Dermis microvascular lymphatic vessel endothelial cell (primary cell): ENCODE measurements at regions not wholly inside any gene's neighbourhood (a gene's known extent, or its start where the extent isn't known, plus 50 kb on each side); places are given as distances from the start of the nearest gene placed in this dataset.

Source experiments
- DNase-seq, 2 donors: peaks; one replicate each; pipeline versions ENCODE4 v3.0.0 to v3.0.0-alpha.2; 2010; ENCODE audit warnings: low read depth in 2 of 2

DNA sequence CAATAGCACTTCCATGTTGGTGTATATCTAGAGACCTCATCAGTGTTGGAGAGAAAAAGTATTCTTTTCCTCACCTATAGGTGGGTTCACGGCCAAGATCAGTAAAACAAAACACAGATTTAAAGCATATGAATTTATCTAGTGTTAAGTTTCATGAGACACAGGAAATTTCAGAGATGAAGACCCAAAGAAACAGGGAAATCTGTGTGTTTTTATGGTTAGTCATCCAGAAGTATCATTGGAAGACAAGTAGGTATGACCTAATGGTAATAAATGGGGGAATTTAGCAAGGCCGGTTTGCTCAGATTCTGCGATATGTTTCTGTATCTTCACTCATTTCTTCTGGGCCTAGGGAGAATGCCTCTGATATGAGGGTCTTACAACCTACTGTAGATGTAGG lies 419.6 kb upstream of the MARCKS start:
- no peak for DNase-seq

DNA sequence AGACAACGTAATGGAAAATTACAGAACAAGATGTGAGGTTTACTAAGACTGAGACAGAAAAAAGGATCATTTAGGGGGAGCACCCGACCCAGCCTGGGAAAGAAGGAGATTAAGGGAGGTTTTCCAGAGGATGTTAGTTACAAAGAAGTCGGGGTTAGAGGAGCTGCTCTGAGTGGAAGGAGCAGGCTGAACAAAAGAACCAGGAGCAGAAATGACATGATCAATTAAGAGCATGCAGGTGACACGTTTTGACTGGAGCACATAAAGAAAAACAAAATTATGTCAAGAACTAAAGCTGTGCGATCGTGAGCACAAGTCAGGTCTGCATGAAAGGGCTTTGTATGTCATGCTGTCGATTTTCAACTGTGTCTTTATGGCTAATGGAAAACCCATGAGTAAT lies 417.3 kb upstream of the MARCKS start:
- DNase-seq, result no peak

DNA sequence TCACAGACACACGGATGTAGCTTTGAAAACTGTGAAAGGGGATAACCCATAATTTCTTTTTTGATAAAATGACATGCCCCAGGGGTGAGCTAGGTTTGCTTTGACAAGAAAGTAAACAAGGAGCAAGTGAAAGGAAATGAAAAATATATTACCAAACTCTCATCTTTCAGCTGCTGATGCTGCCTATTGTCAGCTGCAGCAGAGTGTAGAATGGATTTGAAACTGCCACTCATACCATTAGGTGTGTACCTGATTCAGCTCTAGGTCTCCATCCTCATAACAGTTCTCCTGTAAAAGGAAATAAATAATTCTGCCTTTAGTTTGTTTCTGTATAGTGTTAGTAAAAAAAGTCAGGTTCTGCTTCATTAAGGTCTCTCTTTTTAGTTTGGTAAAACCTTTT lies 415.1 kb upstream of the MARCKS start:
- DNase-seq, result no peak

DNA sequence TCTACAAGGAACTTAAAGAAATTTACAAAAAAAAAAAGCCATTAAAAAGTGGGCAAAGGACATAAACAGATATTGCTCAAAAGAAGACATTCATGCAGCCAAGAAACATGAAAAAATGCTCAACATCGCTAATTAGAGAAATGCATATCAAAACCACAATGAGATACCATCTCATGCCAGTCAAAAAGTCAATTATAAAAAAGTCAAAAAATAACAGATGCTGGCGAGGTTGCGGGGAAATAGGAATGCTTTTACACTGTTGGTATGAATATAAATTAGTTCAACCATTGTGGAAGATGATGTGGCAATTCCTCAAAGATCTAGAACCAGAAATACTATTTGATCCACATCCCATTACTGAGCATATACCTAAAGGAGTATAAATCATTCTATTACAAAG lies 411.9 kb upstream of the MARCKS start:
- DNase-seq, result no peak

DNA sequence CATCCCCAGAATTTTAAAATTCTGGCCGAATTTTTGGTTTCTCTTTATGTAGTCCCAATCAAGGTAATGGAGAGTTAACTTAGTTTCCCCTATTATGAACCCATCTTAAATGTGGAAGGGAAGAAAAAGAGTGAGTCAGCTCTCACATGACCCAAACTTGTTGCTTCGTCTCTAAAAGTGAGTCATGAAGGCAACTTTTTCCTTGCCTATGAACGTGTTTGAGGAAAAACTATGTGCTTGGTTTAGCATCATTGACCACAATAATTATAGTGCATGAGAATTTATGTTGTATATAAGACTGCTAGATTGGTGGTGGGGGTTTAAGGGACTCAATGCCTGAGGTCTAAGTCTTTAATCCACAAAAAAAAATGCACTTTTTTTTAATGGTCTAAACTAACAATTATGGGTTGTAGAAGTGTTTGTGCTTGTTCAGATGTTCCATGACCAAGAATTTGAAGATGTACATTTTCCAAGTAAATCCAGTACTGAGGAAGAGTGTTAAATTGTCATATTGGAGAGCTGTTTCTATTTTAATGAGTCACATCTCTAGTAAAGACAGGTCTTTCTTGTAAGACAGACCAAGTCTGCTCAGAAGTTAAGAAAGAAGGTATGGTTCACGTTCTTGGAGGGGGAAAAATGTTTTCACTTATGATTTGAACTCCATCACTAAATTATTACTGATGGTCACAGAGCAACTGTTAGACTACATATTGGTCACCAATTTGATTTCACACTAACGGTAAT lies 409.9 kb upstream of the MARCKS start:
- peak in 1 of 2 donors; percentile 67 for DNase-seq

DNA sequence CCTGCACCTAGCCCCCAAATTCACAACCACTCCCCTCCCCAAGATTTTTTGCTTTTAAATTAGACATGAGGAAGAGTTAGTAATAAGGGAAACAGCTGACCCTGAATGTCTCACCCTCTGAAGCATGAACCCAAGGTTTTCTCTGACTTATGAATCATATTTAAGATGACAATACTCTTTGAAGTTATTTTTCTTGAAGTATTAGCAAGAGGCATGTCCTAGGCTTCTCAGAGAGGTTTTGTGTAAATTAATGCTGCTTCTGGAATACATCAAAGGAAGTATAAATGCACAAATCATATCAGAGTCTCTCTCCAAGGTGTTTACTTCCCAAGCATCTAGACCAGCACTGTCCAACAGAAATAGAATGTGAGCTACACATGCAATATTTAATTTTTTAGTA lies 408.1 kb upstream of the MARCKS start:
- peak in 1 of 2 donors; percentile 60 for DNase-seq

DNA sequence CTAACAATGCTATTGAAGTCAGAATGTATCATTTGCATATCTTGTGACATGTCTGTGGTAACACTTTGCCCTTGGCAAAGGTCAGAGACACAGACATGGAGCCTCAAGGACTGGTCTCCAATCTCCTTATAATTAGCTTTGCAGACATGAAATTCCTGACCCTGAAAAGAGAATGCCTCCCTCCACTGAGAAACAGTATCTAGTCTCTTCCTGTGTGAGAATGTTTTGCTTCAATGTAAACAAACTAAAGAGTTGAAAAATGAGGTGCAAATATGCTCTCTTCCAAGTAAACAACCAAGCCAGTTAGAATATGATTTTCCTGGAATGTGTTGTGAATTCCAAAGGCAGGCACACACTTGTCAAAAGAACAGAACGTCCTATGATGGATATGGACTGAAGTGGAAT lies 407.1 kb upstream of the MARCKS start:
- peak in 1 of 2 donors; percentile 15 for DNase-seq

DNA sequence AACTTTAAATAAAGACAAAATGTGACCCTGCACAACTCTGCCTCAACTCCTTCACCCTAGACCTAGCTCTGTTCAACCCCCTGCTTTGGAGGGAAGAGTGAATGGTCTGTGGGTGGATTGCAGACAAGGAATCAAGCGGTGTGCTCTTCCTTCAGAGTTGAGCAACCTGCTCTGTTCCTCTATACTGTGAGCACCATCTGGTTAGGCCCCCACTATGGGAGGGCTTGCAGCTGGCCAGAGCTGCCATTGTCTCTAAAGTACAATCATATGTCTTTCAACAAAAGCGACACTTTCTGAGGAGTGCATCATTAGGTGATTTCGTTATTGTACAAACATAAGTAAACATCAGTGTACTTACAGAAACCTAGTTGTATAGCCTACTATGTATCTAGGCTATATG lies 406.1 kb upstream of the MARCKS start:
- no peak for DNase-seq

DNA sequence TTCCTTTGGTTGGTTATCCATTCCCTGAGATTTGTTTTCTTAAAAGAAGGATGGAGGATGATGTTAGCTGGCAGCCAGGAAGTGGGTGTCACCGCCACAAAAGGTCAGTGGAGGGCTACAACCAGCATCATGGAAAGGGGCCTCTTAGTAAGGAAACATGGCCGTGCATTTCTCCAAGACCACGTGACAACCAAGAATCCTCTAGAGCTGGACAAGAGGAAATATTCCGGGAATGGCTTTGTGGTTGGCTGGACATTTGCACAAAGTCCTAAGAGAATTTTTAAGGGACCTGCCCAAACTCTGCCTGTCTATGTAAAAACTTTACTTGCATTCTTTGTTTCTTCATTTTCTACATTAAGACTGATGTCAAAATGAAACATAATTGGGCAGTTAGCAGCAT lies 399.9 kb upstream of the MARCKS start:
- DNase-seq, result peak in 1 of 2 donors; percentile 45

DNA sequence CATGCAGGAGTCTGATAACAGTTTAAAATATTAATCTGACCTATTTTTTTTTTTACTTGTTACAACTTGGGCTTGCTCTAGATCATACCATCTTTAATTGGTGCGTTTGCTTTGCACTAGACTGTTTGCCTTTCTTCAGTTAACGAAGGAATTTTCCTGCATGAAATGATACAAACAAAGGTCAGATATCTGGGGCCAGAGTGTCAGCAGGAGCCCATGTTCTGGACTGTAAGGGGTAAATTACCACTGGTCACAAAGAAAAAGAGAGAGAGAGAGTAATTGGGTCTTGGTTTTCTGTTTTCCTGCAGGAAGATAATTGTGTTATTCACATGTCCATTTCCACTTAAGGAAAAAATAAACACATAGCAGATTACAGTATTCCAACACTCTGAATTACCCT lies 399.4 kb upstream of the MARCKS start:
- DNase-seq, result no peak

DNA sequence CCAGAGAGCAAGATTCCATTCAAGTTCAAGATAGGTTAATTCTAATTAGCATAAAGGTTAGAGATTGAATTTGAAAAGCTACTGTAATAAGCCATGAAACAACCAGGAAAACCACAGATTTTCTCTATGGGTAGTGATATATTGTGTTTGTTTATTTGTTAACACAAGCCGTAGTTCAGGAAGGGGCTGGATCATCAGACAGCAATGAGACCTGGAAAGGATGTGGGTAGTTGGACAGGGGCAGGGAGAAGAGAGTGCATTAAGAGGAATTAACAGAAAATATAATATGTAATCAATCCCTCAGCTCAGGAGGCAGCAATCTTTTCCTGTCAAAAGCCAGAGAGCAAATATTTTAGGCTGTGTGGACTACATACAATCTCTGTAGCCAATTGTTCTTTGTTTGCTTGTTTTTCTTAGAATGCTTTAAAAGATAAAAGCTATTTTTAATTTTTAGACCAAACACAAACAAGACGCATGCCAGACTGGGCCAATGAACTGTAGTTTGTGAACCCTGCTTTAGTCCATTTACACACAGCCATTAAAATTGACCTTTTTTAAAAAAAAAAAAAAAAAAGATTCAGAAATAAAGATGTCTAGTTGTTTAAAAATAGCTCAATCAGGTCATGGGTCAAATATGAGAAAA lies 398.7 kb upstream of the MARCKS start:
- peak; percentile 67 to 72 for DNase-seq

DNA sequence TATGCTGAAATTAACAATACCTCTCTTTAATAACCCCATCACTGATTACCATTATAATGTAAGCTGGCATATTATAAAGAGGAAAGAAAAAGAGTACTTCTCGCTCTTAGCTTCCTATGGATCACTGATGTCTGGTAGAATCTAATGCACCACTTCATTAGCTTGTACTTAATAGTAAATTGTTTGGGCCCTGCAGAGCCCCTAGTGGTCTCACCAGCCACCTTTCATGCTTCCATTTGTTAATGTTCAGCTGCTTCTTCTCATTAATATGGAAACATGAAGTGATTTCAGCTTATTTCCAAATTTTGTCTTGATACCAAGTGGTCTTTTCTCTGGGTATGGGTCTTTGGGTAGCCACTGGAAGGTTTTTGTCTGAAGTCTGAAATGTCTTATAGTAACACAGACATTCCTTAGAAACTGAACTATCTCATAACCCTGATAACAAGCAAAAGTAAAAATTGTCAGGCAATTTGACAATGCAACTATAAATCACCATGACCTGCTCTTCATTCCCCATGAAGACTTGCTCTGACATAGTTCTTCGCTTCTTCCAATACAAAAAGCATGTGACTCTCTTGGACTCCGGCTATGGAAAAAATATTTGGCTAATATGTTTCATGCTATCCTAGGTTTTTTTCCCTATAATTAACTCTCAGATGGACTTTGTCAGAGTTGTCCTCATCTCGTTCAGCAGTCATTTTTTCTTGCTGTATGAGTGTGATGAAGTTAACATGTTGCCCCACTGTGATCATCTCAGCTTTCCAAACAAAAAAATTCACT lies 395.8 kb upstream of the MARCKS start:
- DNase-seq, result peak; percentile 12 to 35

DNA sequence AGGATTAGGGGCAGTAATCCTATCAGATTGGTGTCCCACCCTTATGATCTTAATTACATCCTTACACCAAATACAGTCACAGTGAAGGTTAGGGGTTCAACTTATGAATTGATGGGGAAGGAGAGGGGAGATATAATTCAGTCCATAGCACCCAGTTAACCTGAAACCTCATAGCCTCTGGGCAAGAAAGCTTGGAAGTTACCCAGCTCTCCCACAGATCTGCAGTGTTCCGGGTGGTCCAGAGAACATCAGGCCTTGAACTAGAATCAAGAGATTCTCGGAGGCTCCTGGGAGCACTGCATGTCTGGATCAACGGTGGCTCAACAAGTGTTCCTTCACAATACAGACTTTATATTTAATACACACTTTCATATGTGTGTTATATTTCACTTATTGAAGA lies 392.6 kb upstream of the MARCKS start:
- DNase-seq, result no peak

DNA sequence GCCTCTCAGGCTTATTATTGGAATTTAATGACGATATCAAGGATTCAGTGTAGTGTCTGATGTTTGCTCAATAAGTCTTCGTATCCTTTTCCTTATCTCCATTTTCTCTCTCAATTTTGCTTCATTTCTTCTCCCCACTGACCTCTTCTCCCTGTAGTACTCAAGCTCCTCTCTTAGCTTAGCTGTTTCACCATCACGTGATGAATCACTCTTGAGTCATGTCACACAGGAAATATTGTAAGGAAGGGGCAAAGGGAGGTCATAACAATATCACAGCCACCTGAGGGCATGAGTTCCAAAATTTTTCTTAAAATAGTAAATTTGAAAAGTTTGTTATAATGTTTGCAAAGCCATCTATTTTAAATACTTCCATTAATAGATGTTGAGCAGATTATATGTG lies 392.2 kb upstream of the MARCKS start:
- DNase-seq, result peak in 1 of 2 donors; percentile 44

DNA sequence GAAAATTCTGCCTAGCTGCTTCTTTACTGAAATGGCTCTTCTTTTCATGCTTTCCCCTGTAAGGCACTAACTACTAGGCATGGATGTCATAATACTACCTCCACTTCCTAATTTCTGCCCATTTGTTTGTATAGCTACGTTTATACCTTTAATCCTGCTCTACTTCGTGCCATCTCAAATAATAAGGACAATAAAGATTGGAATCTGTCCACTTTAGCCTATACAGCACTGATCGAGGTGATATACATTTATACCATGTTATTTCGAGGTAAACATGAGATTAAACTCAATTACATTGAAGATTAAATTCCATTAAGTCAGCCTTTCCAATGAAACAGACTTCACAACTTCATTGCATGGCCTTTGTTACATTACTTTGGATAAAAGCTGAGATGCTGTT lies 390.6 kb upstream of the MARCKS start:
- no peak for DNase-seq

DNA sequence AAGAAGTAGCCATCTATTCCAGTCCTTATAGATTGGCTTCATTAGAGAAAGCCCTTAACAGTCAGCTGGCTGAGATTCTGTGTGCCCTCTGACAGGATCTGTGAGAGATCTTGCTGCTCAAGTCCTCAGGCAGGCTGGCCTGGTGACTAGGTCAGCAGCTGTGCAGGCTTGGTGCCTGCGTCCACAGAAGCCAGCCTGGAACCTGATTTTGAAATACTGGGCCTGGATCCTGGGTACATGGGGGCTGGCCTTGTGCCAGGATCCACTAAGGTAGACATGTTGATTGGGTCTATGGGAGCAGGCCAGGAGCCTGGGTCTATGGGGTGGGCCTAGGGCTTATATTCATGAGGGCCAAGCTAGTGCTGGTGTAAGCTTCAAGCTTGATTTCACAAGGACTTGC lies 381.8 kb upstream of the MARCKS start:
- no peak for DNase-seq

DNA sequence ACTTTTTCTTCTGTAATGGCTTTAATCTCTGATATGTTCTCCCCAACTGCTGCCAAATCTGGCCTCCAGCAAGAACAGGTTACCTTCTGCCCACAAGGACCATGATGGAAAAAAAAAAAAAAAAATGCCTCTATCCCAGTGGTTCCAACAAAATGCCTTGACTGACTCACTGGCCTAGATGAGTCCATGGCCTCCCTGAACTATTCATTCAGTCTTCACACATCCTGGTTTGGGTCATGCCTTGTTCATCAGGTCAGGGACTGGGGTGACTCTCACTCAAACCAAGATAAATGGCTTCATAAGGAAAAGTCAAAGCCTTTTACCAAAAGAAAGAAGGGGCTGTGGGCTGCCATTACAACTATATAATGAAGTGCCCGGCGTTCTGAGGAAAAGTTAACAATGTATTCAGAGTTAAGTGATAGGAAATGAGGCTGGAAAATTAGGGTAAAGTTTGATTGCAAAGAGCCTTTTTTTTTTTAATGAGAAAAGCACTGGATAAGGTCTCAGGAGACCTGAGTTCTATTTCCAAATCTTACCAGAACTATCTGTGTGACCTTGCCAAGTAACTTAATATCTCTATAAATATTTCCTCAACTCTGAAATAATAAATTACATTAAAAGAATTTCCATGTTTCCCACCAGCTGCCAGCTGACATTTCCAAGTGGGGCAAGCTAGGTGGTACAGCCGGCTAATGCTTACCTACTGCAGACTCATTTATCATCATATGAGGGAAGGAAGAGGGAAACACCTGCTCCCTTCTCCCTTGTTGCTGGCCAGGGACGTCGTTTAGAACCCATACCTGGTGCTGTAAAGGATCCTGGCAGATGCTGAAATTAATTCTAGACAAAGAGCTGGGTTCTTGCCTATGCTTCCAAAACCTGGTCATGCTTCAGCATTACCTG lies 380.0 kb upstream of the MARCKS start:
- no peak for DNase-seq

DNA sequence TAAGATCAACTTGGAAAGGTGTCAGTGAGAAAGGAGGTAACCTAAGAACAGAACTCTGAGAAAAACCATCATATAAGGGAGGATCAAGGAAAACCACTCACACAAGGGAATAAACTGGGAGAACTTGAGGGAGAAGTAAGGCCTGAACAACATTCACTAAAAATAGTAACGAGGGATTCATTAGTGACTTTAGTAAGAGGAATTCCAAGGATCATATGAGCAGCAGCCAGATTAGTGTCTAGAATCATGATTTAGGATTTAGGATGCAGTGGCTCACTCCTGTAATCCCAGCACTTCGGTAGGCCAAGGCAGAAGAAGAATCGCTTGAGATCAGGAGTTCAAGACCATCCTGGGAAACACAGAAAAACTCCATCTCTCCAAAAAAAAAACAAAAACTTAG lies 376.5 kb upstream of the MARCKS start:
- DNase-seq, result no peak

DNA sequence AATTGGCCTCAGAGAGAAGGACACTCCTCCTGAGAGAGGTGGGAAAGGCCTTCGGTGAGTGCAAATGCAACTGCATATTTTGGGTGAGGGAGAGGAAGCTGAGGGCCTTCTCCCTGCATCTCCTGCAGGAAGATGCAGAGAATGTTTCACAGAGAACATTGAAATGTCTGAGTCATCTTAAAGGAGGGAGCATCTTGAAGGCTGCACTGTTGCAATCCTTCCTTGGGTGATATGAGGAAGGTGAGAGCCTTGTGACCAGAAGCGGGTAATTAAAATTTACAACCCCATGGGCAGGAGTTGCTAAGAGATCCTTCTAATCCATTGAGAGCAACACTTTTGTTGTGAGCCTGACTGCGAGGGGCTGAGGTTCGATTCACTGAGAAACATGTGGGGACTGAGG lies 375.7 kb upstream of the MARCKS start:
- no peak for DNase-seq

DNA sequence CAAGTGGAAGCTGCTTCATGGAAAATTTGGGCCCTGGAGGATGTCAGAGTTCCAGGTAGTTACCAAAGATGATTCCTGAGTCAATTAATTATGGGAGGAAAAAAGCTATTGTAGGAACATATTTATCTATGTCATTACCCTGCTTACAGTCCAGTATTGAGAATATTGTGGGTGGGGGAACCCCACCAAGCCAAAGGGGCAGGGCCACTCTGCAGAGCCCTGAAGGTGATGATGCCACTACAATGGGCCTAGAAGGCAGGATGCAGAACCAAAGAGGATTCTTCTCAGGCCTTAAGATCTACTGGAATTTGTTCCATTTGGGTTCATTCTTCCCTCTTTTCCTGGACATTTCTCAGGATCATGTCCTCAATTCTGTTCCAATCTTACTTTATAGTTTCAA lies 375.2 kb upstream of the MARCKS start:
- no peak for DNase-seq

DNA sequence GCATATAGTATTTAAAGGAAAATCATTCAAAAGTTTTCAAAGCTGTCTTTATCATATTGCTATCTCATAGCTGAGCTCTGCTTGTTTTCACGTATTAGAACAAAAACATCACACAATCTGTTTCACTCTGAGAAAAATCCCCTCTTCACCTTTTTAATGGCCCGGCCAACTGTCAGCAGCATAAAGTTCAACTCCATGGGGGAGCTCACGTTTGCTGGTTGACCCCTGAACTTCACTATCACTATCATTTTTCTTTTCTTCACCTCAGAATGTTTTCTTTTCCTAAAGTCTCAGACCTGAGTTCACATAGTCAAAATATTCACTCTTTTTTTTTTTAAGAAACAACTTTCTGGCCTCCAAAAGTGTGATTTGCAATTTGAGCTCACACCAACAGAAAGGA lies 374.4 kb upstream of the MARCKS start:
- DNase-seq, result no peak

DNA sequence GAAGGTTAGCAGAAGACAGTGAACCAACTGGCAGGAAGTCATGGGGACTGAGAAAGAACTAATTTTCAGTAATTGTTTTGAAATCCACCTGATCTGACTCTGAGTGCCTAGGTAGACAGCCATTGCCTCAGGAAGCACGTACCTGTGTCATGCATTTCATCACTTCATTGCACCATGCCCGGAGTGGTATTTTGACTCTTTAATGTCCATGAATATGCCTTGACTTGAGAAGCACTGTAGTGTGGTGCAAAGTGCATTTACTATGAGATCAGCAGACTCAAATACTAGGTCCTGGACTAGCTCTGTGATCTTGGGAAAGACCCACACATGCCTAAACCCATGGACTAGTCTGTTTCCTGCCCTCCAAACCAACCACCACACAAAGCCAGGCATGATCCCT lies 370.9 kb upstream of the MARCKS start:
- no peak for DNase-seq
